Cardiac muscle cell (in vitro differentiated cells and primary cell): ENCODE measurements at regions not wholly inside any gene's neighbourhood (a gene's known extent, or its start where the extent isn't known, plus 50 kb on each side); places are given as distances from the start of the nearest gene placed in this dataset.

Experiments used
- DNase-seq, 2 donors: peaks; one replicate each; pipeline versions ENCODE4 v3.0.0 to v3.0.0-alpha.2; 2010 to 2017; ENCODE audit warnings: low read depth in 1 of 2, low spot score in 1 of 2
- H3K27ac ChIP-seq: fragments of 200-600 bp; sonication (generic); 2 replicates; pipeline ENCODE4 v1.5.1; 2016
- H3K27me3 ChIP-seq: fragments of 200-600 bp; sonication (generic); 2 replicates; pipeline ENCODE4 v1.6.0; 2016; ENCODE audit warnings: control low read depth
- H3K36me3 ChIP-seq: fragments of 200-600 bp; sonication (generic); 2 replicates; pipeline ENCODE4 v1.5.1; 2016; ENCODE audit warnings: control low read depth
- H3K4me1 ChIP-seq: fragments of 200-600 bp; sonication (generic); 2 replicates; pipeline ENCODE4 v1.8.1; 2017; ENCODE audit warnings: low read depth, mild to moderate bottlenecking, mixed run types
- H3K4me3 ChIP-seq: fragments of 200-600 bp; sonication (generic); 2 replicates; pipeline ENCODE4 v1.5.1; 2016; ENCODE audit warnings: mild to moderate bottlenecking
- H3K9me3 ChIP-seq: fragments of 200-600 bp; sonication (generic); 2 replicates; pipeline ENCODE4 v1.5.1; 2017; ENCODE audit warnings: low read depth, mild to moderate bottlenecking, control low read depth
- TF ChIP-seq, protein P1 (sequence below): IDR thresholded peaks from 2 replicates; pipeline ENCODE4 v1.5.1; 2012; ENCODE audit warnings: low read depth, mild to moderate bottlenecking, low read length

DNA sequence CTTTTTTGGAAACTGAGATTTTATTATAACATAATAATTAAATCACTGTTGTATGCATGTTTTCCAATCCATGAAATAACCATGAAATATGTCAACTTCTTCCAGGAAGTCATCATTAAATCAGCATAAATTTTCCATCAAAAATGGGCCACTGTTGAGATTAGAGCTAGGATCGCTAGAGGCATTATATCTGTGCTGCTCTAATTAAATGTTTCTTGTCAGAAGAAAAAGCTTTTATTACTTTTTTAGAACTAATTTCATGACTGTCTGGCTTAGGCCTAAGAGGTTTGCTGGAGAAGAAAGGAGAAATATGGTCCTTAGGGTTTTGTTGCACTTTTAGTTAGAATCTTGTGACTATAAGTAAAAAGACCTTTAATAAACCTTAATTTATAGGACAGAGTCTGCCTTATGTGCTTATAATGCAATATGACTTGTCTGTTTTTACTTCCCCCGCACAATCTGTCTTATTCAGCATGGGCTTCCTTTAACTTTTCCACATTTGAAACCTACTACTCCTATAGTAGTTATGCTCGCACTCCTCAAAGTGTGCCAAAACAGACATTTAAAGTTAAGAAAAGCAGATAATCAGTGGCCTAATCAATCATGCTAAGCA, 363.4 kb upstream of the GCFC2 start:
- DNase-seq = no peak
- TF ChIP-seq, protein P1, sequence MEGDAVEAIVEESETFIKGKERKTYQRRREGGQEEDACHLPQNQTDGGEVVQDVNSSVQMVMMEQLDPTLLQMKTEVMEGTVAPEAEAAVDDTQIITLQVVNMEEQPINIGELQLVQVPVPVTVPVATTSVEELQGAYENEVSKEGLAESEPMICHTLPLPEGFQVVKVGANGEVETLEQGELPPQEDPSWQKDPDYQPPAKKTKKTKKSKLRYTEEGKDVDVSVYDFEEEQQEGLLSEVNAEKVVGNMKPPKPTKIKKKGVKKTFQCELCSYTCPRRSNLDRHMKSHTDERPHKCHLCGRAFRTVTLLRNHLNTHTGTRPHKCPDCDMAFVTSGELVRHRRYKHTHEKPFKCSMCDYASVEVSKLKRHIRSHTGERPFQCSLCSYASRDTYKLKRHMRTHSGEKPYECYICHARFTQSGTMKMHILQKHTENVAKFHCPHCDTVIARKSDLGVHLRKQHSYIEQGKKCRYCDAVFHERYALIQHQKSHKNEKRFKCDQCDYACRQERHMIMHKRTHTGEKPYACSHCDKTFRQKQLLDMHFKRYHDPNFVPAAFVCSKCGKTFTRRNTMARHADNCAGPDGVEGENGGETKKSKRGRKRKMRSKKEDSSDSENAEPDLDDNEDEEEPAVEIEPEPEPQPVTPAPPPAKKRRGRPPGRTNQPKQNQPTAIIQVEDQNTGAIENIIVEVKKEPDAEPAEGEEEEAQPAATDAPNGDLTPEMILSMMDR = no peak
- no peaks in the 10 kb centered on the region for H3K4me1 ChIP-seq
- H3K9me3 ChIP-seq = peaks cover 4% of the 10 kb centered on the region
- no peaks in the 10 kb centered on the region for H3K36me3 ChIP-seq
- H3K27me3 ChIP-seq = no peaks in the 10 kb centered on the region
- no peak overlapping the region for H3K4me3 ChIP-seq
- H3K27ac ChIP-seq = no peak overlapping the region

DNA sequence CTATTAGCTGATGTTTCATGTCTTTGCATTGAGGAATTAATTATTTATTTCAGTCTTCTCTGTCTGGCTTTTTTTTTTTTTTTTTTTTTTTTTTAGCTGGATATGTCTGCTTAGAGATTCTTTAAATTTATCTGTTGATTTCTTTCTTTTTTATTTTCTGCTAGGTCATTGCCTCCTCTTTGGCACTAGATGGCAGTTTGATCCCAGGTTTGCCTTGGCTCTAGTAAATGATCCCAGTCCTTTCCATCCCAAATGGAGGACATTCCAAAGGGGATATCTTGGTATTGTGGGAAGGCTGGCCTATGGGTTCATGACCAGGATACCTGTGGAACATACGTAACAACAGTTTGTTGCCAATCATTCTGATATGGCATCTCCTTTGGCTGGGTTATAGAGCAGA, 339.5 kb upstream of the GCFC2 start:
- DNase-seq = no peak

DNA sequence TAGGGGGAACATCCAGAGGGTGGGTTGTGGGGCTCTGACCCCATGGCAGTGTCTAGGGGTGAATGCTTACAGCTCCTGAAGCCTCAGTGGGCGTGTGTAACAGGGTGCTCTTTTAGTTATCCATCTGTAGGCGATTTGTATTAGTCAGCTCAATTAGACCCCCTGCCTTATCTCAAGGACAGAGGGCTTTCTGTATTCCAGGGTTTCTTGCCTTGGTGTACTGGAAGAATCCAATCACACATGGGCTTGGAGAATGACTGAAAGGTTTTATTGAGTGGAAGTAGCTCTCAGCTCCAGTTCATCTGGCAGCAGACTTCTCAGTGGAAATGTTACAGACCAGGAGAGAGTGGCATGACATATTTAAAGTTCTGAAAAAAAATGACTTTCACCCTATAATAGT, 334.0 kb upstream of the GCFC2 start:
- Histone ChIP-seq H3K27me3 (no peaks in the 10 kb centered on the region), H3K9me3 (no peaks in the 10 kb centered on the region), H3K27ac (no peak overlapping the region), H3K4me1 (no peaks in the 10 kb centered on the region), H3K36me3 (no peaks in the 10 kb centered on the region), H3K4me3 (no peak overlapping the region)
- TF ChIP-seq, protein P1 = no peak
- no peak for DNase-seq

More for the DNA sequence above, 339.5 kb upstream of the GCFC2 start:
- H3K4me1 ChIP-seq = no peaks in the 10 kb centered on the region
- H3K4me3 ChIP-seq = no peak overlapping the region
- H3K9me3 ChIP-seq = no peaks in the 10 kb centered on the region
- H3K27ac ChIP-seq = no peak overlapping the region
- TF ChIP-seq, protein P1 = no peak
- H3K27me3 ChIP-seq = no peaks in the 10 kb centered on the region
- no peaks in the 10 kb centered on the region for H3K36me3 ChIP-seq

GRCh38 chr2:76039505-76039904, 328.8 kb upstream of the GCFC2 start:
- H3K9me3 ChIP-seq = no peaks in the 10 kb centered on the region
- TF ChIP-seq, protein P1 = no peak
- no peak overlapping the region for H3K27ac ChIP-seq
- H3K36me3 ChIP-seq = no peaks in the 10 kb centered on the region
- DNase-seq = no peak
- H3K4me1 ChIP-seq = no peaks in the 10 kb centered on the region
- no peak overlapping the region for H3K4me3 ChIP-seq
- H3K27me3 ChIP-seq = no peaks in the 10 kb centered on the region

- TF ChIP-seq, protein P1 = no peak
- H3K4me1 ChIP-seq = no peaks in the 10 kb centered on the region
- no peak overlapping the region for H3K4me3 ChIP-seq
- no peak for DNase-seq
- no peak overlapping the region for H3K27ac ChIP-seq
- H3K9me3 ChIP-seq = no peaks in the 10 kb centered on the region
- H3K27me3 ChIP-seq = no peaks in the 10 kb centered on the region
- H3K36me3 ChIP-seq = no peaks in the 10 kb centered on the region
Observed at GRCh38 chr2:76027761-76028160, 317.0 kb upstream of the GCFC2 start.

DNA sequence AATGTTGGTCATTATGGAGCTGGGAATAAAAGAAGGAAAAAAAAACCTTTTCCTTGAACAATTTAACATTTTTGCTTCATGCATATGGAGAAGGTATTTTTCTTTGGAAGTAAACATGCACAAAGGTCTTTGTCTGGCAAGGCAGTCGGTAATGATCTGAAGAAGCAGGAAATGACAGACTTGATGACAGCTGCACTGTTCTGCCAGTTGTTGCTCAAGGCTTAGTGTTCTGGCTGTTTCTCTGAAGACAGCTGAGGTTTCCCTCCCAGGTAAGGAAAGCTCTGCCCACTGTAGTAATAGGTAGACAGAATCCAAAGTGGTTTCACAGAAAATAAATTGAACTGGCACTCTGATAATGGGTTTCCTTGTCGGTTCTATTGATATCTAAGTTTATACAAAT, 308.4 kb upstream of the GCFC2 start:
- DNase-seq = peak in 1 of 2 donors; percentile 26
- H3K27me3 ChIP-seq = no peaks in the 10 kb centered on the region
- peaks cover 7% of the 10 kb centered on the region for H3K4me1 ChIP-seq
- H3K9me3 ChIP-seq = no peaks in the 10 kb centered on the region
- no peak overlapping the region for H3K4me3 ChIP-seq
- TF ChIP-seq, protein P1 = no peak
- no peak overlapping the region for H3K27ac ChIP-seq
- H3K36me3 ChIP-seq = no peaks in the 10 kb centered on the region
